Body of pancreas (tissue), 4 donors: ENCODE measurements at regions not wholly inside any gene's neighbourhood (a gene's known extent, or its start where the extent isn't known, plus 50 kb on each side); places are given as distances from the start of the nearest gene placed in this dataset.
"Not testable (repeated sequence)": the region's sequence is repeated elsewhere in the genome, so short reads cannot be mapped to it uniquely, and the experiment has no call there.

Experiments
- ATAC-seq: fragments of 150-250 bp; one replicate; pipeline ENCODE4 v1.9.1; 2016
- DNase-seq, 4 donors: peaks; one replicate each; pipeline ENCODE4 v3.0.0-alpha.2; 2019
- H3K27ac ChIP-seq, 4 donors: fragments of 200-600 bp; sonication (generic); 1 replicate in 3 of 4; 2 replicates in 1 of 4; pipeline versions ENCODE4 v1.5.1 to v1.6.1; 2016 to 2019; ENCODE audit warnings: mild to moderate bottlenecking in 1 of 4, mixed read lengths in 1 of 4, moderate library complexity in 1 of 4
- H3K27me3 ChIP-seq, 2 donors: fragments of 200-600 bp; sonication (generic); one replicate each; pipeline ENCODE4 v1.6.0; 2016; ENCODE audit warnings: mild to moderate bottlenecking in 1 of 2
- H3K36me3 ChIP-seq, 2 donors: fragments of 200-600 bp; sonication (generic); replicated peaks in 1 of 2; 2 replicates each; pipeline ENCODE4 v1.5.1; 2016; ENCODE audit warnings: low read depth in 2 of 2; ENCODE audit not compliant: insufficient read depth in 1 of 2
- H3K4me1 ChIP-seq: fragments of 200-600 bp; sonication (generic); one replicate; pipeline ENCODE4 v1.6.0; 2016
- H3K4me3 ChIP-seq, 2 donors: fragments of 200-600 bp; sonication (generic); 1 replicate in 1 of 2; 2 replicates in 1 of 2; pipeline ENCODE4 v1.5.1; 2016 to 2019
- H3K9me3 ChIP-seq, 3 donors: fragments of 200-600 bp; sonication (generic); 1 replicate in 2 of 3; 2 replicates in 1 of 3; pipeline ENCODE4 v1.5.1; 2016
- POLR2A ChIP-seq, 3 donors: fragments of 450-650 bp; IDR thresholded peaks; one replicate each; pipeline ENCODE4 v1.6.1; 2016; ENCODE audit warnings: antibody characterized with exemption in 3 of 3, mild to moderate bottlenecking in 2 of 3
- WGBS, 2 donors: methylation state at CpG; one replicate each; pipeline ENCODE4 v1.1.5; 2017; 5-methylcytosine and 5-hydroxymethylcytosine counted together
- intact Hi-C: fragments of 100-400 bp; cut with DNase I; formaldehyde crosslinking; loops from one replicate; pipeline ENCODE4 v1.15.1; 2023
- TF ChIP-seq, protein P1 (sequence below), 7 experiments: fragments of 450-650 bp in 4 of 7; fragments of 200-600 bp in 3 of 7; sonication (generic) in 3 of 7; IDR thresholded peaks; one replicate each; pipeline ENCODE4 v1.5.1; 2016 to 2019; ENCODE audit warnings: antibody characterized with exemption in 7 of 7

DNA sequence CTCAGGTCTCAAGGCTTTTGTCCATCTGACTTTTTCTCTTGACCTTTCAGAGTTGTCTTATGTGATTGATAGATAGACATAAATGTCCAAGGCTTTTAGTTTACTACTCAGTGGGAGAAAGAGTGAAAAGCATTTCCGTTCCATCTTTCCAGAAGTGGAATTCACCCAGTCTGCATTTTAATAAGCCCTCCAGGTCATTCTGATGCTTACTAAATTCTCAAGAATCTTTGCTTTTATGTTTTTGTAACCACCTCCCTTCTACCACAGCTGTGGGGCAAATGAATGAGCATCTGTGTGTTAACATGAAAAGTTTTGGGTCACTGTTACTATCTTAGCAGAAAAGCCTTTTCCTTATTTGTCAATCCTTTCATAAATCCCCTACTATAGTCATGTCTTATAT is 251.4 kb downstream of the LRIG3 start:
- WGBS, 2 donors: 77 to 83% methylated on average over 1 of the region's 1 CpG
- no peak overlapping the region for H3K27ac ChIP-seq
- no peaks in the 10 kb centered on the region for H3K9me3 ChIP-seq
- no peaks in the 10 kb centered on the region for H3K4me1 ChIP-seq
- TF ChIP-seq, protein P1, sequence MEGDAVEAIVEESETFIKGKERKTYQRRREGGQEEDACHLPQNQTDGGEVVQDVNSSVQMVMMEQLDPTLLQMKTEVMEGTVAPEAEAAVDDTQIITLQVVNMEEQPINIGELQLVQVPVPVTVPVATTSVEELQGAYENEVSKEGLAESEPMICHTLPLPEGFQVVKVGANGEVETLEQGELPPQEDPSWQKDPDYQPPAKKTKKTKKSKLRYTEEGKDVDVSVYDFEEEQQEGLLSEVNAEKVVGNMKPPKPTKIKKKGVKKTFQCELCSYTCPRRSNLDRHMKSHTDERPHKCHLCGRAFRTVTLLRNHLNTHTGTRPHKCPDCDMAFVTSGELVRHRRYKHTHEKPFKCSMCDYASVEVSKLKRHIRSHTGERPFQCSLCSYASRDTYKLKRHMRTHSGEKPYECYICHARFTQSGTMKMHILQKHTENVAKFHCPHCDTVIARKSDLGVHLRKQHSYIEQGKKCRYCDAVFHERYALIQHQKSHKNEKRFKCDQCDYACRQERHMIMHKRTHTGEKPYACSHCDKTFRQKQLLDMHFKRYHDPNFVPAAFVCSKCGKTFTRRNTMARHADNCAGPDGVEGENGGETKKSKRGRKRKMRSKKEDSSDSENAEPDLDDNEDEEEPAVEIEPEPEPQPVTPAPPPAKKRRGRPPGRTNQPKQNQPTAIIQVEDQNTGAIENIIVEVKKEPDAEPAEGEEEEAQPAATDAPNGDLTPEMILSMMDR (IDR thresholded peaks at IDR 0.05): no peak
- TF ChIP-seq POLR2A (IDR thresholded peaks at IDR 0.05): no peak
- no peak overlapping the region for H3K4me3 ChIP-seq
- no peaks in the 10 kb centered on the region for H3K27me3 ChIP-seq
- ATAC-seq: no peak
- H3K36me3 ChIP-seq: no peaks in the 10 kb centered on the region
- intact Hi-C loops: no loop called here
- no peak for DNase-seq

DNA sequence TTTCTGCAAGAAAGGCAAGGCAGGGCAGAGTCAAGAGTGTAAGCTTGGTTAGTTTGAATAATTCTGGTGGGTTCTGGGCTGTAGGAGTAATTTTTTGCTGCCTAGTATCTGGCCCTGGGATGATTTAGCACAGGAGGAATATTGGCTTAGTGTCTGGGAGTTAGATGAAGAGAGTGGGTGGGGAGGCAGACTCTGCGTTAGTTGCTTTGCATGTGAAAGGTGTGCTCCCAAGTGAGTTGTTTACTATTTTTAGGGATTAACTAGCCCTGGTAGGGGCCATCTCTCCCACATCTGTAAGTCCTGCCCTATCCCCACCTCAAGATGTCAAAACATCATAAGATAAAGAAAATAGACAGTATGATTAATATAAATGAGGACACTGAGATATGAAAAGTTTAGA is 249.7 kb downstream of the LRIG3 start:
- Histone ChIP-seq H3K4me1 (no peaks in the 10 kb centered on the region), H3K36me3 (no peaks in the 10 kb centered on the region), H3K4me3 (no peak overlapping the region), H3K9me3 (no peaks in the 10 kb centered on the region), H3K27ac (no peak overlapping the region), H3K27me3 (no peaks in the 10 kb centered on the region)
- ATAC-seq (no peak), DNase-seq (no peak)
- WGBS, 2 donors: 89 to 95% methylated on average over 1 of the region's 1 CpG
- TF ChIP-seq, protein P1 (IDR thresholded peaks at IDR 0.05): no peak
- TF ChIP-seq POLR2A (IDR thresholded peaks at IDR 0.05): no peak
- intact Hi-C loops: no loop called here

DNA sequence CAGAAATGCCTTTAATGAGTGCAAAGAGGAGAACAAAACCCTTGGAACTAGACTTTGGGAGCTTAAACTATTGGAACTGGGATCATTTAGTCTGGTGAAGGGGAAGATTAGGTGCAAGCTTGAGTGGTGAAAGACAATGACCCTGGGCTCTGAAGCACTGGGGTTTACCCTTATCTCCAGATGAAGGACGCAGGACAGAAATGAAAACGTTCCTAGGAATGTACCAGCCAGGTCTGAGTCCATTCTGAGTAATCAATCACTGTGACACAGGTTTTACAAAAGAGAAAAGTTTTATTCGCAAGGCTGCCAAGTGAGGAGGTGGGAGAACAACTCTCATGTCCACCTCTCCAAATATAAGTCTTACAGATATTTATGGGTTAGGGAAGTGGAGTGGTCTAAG is 249.1 kb downstream of the LRIG3 start:
- Histone ChIP-seq H3K4me3 (no peak overlapping the region), H3K27ac (no peak overlapping the region), H3K4me1 (no peaks in the 10 kb centered on the region), H3K27me3 (no peaks in the 10 kb centered on the region), H3K36me3 (no peaks in the 10 kb centered on the region), H3K9me3 (no peaks in the 10 kb centered on the region)
- TF ChIP-seq POLR2A (IDR thresholded peaks at IDR 0.05): no peak
- TF ChIP-seq, protein P1 (IDR thresholded peaks at IDR 0.05): no peak
- intact Hi-C loops: no loop called here
- DNase-seq (no peak), ATAC-seq (no peak)
- WGBS, 2 donors: 29 to 36% methylated on average over 3 of the region's 3 CpGs

DNA sequence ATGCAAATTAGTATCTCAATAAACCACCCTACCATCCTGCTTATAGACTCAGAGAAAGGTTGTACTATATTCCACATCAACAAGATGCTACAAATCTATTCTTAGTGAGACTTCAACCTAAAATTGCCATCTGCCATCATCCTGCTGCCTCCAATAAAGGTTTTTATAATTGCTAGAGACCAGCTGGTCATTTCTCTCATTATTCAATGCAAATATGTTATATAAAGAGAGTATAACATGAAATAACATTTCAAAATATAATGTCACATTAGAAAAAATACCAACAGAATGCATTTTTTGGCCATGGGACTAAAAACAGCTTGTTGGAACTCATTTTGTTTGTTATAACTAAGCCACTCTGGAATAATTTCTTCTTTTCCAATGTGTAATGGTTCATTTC is 247.3 kb downstream of the LRIG3 start:
- no peak for DNase-seq
- no peak for ATAC-seq
- Histone ChIP-seq H3K4me3 (no peak overlapping the region), H3K4me1 (no peaks in the 10 kb centered on the region), H3K27me3 (no peaks in the 10 kb centered on the region), H3K27ac (no peak overlapping the region), H3K9me3 (no peaks in the 10 kb centered on the region), H3K36me3 (no peaks in the 10 kb centered on the region)
- intact Hi-C loops: no loop called here
- TF ChIP-seq POLR2A (IDR thresholded peaks at IDR 0.05): no peak
- TF ChIP-seq, protein P1 (IDR thresholded peaks at IDR 0.05): no peak

DNA sequence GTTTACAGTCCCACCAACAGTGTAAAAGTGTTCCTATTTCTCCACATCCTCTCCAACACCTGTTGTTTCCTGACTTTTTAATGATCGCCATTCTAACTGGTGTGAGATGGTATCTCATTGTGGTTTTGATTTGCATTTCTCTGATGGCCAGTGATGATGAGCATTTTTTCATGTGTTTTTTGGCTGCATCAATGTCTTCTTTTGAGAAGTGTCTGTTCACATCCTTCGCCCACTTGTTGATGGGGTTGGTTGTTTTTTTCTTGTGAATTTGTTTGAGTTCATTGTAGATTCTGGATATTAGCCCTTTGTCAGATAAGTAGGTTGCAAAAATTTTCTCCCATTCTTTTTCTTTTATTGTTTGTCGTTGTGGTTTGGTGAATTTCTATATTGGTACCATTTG is 242.5 kb downstream of the LRIG3 start:
- H3K27me3 ChIP-seq, DNase-seq, H3K27ac ChIP-seq, intact Hi-C loops, H3K4me3 ChIP-seq, ATAC-seq, H3K4me1 ChIP-seq, H3K36me3 ChIP-seq, H3K9me3 ChIP-seq: not testable (repeated sequence)
- 97% methylated on average over 3 of the region's 3 CpGs for WGBS, 2 donors
